Thyroid gland (tissue), 4 donors: ENCODE measurements at regions not wholly inside any gene's neighbourhood (a gene's known extent, or its start where the extent isn't known, plus 50 kb on each side); places are given as distances from the start of the nearest gene placed in this dataset.
A peak's percentile ranks its signal among the peaks of the same experiment; 100 is the strongest.

ENCODE experiments used
- DNase-seq, 2 donors: peaks; one replicate each; pipeline ENCODE4 v3.0.0-alpha.2; 2019
- H3K27ac ChIP-seq, 3 donors: fragments of 200-600 bp; sonication (generic); 1 replicate in 2 of 3; 2 replicates in 1 of 3; pipeline ENCODE4 v1.5.1; 2016 to 2019; ENCODE audit warnings: mild to moderate bottlenecking in 1 of 3, moderate library complexity in 1 of 3
- H3K27me3 ChIP-seq: fragments of 200-600 bp; sonication (generic); one replicate; pipeline ENCODE4 v1.5.1; 2019
- H3K36me3 ChIP-seq, 2 donors: fragments of 200-600 bp; sonication (generic); one replicate each; pipeline ENCODE4 v1.5.1; 2016 to 2019
- H3K4me1 ChIP-seq, 2 donors: fragments of 200-600 bp; sonication (generic); one replicate each; pipeline ENCODE4 v1.5.1; 2017 to 2019
- H3K4me3 ChIP-seq, 3 donors: fragments of 200-600 bp; sonication (generic); replicated peaks in 1 of 3; 1 replicate in 2 of 3; 2 replicates in 1 of 3; pipeline ENCODE4 v1.5.1; 2016; ENCODE audit warnings: mild to moderate bottlenecking in 1 of 3
- H3K9me3 ChIP-seq: fragments of 200-600 bp; sonication (generic); one replicate; pipeline ENCODE4 v1.5.1; 2017
- POLR2A ChIP-seq, 2 donors: fragments of 450-650 bp; IDR thresholded peaks; one replicate each; pipeline ENCODE4 v1.6.1; 2017; ENCODE audit warnings: antibody characterized with exemption in 2 of 2, mild to moderate bottlenecking in 2 of 2, moderate library complexity in 1 of 2
- WGBS, 2 donors: methylation state at CpG; one replicate each; pipeline ENCODE4 v1.1.5; 2017; 5-methylcytosine and 5-hydroxymethylcytosine counted together
- intact Hi-C: fragments of 100-400 bp; cut with DNase I; formaldehyde crosslinking; loops from one replicate; pipeline ENCODE4 v1.15.1; 2023
- TF ChIP-seq, protein P1 (sequence below), 6 experiments: fragments of 200-600 bp in 3 of 6; fragments of 450-650 bp in 3 of 6; sonication (generic) in 3 of 6; IDR thresholded peaks; one replicate each; pipeline ENCODE4 v1.5.1; 2016 to 2019; ENCODE audit warnings: antibody characterized with exemption in 6 of 6, mild to moderate bottlenecking in 2 of 6, inconsistent platforms in 1 of 6, moderate library complexity in 1 of 6

DNA sequence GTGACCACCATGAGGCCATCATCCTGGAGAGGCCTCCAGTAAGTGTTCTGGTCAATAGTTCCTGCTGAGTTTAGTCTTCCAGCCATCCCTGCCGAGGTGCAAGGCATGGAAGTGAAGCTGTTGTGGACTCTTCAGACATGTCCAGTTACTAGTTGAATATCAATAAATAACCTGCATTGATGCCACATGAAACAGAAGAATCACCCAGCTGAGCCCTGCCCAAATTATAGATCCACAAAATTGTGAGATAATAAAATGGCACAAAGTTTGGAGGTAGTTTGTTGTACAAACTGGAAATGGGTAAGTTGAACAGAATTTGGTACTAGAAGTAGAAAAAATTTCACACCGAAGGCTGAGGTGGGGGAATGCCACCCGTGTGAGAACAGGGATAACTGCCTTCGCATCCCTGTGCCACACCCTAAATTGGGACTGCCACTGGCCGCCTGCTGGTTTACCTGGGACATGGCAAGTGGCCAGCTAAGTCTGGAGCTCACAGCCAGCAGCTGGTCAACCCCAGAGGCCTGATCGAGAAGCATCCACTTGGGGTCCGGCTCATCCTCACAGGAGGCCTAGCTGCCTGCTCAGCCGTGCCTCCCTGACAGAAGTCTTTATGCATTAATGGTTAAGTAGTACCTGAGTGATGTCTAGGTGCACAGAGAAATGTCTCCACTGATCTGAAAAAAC, 184.5 kb downstream of the SPRY1 start:
- TF ChIP-seq, protein P1, sequence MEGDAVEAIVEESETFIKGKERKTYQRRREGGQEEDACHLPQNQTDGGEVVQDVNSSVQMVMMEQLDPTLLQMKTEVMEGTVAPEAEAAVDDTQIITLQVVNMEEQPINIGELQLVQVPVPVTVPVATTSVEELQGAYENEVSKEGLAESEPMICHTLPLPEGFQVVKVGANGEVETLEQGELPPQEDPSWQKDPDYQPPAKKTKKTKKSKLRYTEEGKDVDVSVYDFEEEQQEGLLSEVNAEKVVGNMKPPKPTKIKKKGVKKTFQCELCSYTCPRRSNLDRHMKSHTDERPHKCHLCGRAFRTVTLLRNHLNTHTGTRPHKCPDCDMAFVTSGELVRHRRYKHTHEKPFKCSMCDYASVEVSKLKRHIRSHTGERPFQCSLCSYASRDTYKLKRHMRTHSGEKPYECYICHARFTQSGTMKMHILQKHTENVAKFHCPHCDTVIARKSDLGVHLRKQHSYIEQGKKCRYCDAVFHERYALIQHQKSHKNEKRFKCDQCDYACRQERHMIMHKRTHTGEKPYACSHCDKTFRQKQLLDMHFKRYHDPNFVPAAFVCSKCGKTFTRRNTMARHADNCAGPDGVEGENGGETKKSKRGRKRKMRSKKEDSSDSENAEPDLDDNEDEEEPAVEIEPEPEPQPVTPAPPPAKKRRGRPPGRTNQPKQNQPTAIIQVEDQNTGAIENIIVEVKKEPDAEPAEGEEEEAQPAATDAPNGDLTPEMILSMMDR (IDR thresholded peaks at IDR 0.05): no peak
- no peak for TF ChIP-seq POLR2A (IDR thresholded peaks at IDR 0.05)
- no peak overlapping the region for H3K27ac ChIP-seq
- H3K36me3 ChIP-seq: no peaks in the 10 kb centered on the region
- no peak overlapping the region for H3K4me3 ChIP-seq
- no peaks in the 10 kb centered on the region for H3K9me3 ChIP-seq
- DNase-seq: no peak
- WGBS, 2 donors: 96% methylated on average over 8 of the region's 8 CpGs
- no peaks in the 10 kb centered on the region for H3K27me3 ChIP-seq
- H3K4me1 ChIP-seq: no peaks in the 10 kb centered on the region
- intact Hi-C loops: no loop called here

- DNase-seq: no peak
- 93 to 96% methylated on average over 3 of the region's 3 CpGs for WGBS, 2 donors
- Histone ChIP-seq H3K4me1 (no peaks in the 10 kb centered on the region), H3K36me3 (no peaks in the 10 kb centered on the region), H3K9me3 (no peaks in the 10 kb centered on the region), H3K27ac (no peak overlapping the region), H3K4me3 (no peak overlapping the region), H3K27me3 (no peaks in the 10 kb centered on the region)
- intact Hi-C loops: no loop called here
- TF ChIP-seq POLR2A (IDR thresholded peaks at IDR 0.05): no peak
- TF ChIP-seq, protein P1 (IDR thresholded peaks at IDR 0.05): no peak
Observed at GRCh38 chr4:123581802-123582201, 185.2 kb downstream of the SPRY1 start.

DNA sequence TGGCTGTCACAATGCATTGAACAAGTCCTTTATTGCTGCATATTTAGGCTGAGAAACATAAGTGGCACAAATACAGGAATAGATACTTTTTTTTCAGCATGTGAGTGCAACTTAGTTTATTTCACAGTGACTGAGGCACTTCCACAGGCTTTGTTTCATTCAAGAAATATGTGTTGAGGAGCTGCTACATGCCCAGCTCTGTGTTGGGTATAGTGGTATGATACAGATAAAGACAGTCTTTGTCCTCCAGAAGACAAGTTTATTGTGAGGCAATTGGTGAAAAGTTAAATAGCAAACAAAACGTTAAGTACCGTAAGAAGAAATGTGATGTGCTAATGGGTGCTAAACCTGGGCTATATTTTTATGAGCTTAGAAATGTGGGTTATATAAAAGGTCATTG, 186.4 kb downstream of the SPRY1 start:
- 91 to 93% methylated on average over 2 of the region's 2 CpGs for WGBS, 2 donors
- H3K4me1 ChIP-seq: no peaks in the 10 kb centered on the region
- DNase-seq: no peak

DNA sequence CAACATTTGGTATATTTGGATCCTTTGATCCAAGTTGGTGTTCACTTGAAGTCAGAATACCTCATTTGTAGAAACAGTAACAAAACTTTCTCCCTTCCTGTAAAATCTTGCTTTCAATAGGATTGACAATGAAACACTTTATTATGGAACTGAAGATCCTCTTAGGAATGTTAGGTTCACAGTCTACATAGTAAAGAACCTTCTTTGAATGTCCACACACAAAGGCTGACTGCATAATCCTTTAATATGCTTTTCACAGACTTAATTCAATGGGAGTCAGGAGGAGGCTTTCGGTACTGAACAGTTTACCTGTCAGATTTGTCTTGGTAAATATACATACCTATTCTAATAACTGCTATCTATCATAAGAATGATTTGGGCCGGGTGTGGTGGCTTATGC, 188.5 kb downstream of the SPRY1 start:
- intact Hi-C loops: no loop called here
- 97 to 98% methylated on average over 2 of the region's 2 CpGs for WGBS, 2 donors

More for the DNA sequence above, 186.4 kb downstream of the SPRY1 start:
- TF ChIP-seq, protein P1 (IDR thresholded peaks at IDR 0.05): no peak
- TF ChIP-seq POLR2A (IDR thresholded peaks at IDR 0.05): no peak
- Histone ChIP-seq H3K27ac (no peak overlapping the region), H3K27me3 (no peaks in the 10 kb centered on the region), H3K9me3 (no peaks in the 10 kb centered on the region), H3K36me3 (no peaks in the 10 kb centered on the region), H3K4me3 (no peak overlapping the region)
- intact Hi-C loops: no loop called here

GRCh38 chr4:123587983-123588494, 191.4 kb downstream of the SPRY1 start:
- no peak for DNase-seq
- Histone ChIP-seq H3K4me1 (no peaks in the 10 kb centered on the region), H3K9me3 (no peaks in the 10 kb centered on the region), H3K36me3 (no peaks in the 10 kb centered on the region), H3K27ac (peak overlapping the region in 2 of 3 donors; percentile 2 to 31), H3K27me3 (no peaks in the 10 kb centered on the region), H3K4me3 (no peak overlapping the region)
- intact Hi-C loops: no loop called here
- WGBS, 2 donors: 78 to 81% methylated on average over 8 of the region's 8 CpGs
- TF ChIP-seq POLR2A (IDR thresholded peaks at IDR 0.05): no peak
- TF ChIP-seq, protein P1 (IDR thresholded peaks at IDR 0.05): no peak

More for the DNA sequence above, 188.5 kb downstream of the SPRY1 start:
- no peaks in the 10 kb centered on the region for H3K9me3 ChIP-seq
- no peak for DNase-seq
- no peaks in the 10 kb centered on the region for H3K4me1 ChIP-seq
- no peak for TF ChIP-seq POLR2A (IDR thresholded peaks at IDR 0.05)
- TF ChIP-seq, protein P1 (IDR thresholded peaks at IDR 0.05): no peak
- H3K36me3 ChIP-seq: no peaks in the 10 kb centered on the region
- H3K4me3 ChIP-seq: no peak overlapping the region
- H3K27ac ChIP-seq: no peak overlapping the region
- no peaks in the 10 kb centered on the region for H3K27me3 ChIP-seq
